ENCODE measurements at regions not wholly inside any gene's neighbourhood (a gene's known extent, or its start where the extent isn't known, plus 50 kb on each side); places are given as distances from the start of the nearest gene placed in this dataset.

DNA sequence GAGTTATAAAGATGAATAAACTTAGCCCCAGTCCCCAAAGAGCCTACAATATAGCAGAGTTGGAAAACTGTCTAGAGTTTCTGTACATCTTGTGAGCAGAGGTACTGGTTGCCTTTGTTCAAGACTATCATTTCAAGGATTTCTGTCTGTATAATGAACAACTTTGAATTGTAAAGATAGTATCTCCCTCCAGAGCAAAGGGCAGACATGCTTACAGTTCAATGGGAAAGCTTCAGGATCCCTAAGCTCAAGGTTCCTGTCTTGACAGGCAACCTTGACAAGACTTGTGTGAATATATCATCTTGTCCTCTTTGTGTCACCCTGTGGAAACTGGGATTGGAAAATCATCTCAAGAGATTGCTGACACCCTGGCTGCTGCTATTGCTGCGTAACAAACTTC lies 242.8 kb upstream of the VLDLR start:
- H3K4me3 ChIP-seq (ENCODE audit: low read length) = no peak overlapping the region

DNA sequence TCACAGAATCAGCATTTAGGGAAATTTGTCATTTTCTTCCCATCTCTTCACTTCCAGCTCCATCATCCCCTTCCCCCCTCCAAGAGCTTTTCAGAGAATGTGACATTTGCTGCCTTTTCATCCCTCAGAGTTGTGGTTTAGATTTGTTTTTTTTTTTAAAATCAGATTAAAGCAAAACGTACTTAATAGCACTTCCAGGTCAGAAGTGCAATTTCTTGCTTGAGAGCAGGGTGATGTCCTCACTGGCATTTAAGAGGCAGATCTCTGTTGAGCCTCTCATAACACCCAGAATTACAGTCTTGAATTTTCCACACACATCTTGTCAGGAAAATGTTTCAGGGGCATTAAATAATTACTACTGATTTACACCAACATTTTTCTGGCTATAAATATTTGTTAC lies 236.8 kb upstream of the VLDLR start:
- H3K4me2 ChIP-seq (ENCODE audit: low read length) = no peak overlapping the region
- no peaks in the 10 kb centered on the region for H3K4me1 ChIP-seq (ENCODE audit: low read length)
- TF ChIP-seq, protein P1, sequence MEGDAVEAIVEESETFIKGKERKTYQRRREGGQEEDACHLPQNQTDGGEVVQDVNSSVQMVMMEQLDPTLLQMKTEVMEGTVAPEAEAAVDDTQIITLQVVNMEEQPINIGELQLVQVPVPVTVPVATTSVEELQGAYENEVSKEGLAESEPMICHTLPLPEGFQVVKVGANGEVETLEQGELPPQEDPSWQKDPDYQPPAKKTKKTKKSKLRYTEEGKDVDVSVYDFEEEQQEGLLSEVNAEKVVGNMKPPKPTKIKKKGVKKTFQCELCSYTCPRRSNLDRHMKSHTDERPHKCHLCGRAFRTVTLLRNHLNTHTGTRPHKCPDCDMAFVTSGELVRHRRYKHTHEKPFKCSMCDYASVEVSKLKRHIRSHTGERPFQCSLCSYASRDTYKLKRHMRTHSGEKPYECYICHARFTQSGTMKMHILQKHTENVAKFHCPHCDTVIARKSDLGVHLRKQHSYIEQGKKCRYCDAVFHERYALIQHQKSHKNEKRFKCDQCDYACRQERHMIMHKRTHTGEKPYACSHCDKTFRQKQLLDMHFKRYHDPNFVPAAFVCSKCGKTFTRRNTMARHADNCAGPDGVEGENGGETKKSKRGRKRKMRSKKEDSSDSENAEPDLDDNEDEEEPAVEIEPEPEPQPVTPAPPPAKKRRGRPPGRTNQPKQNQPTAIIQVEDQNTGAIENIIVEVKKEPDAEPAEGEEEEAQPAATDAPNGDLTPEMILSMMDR (IDR thresholded peaks at IDR 0.05; ENCODE audit: low read depth, low read length) = no peak
- no peak for TF ChIP-seq EZH2phosphoT487 (IDR thresholded peaks at IDR 0.05; ENCODE audit: low read depth)
- H3K36me3 ChIP-seq (replicated peaks; ENCODE audit: low read depth, low read length) = no peaks in the 10 kb centered on the region
- H3K9ac ChIP-seq (ENCODE audit: low read length) = no peak overlapping the region
- no peak overlapping the region for H3K4me3 ChIP-seq (ENCODE audit: low read length)
- H3K79me2 ChIP-seq (ENCODE audit: low read length) = no peaks in the 10 kb centered on the region
- H2AFZ ChIP-seq (ENCODE audit: low read depth, low read length) = no peak overlapping the region
- 0 out of 2 replicates have a peak, but pooled peaks cover 3% of the 10 kb centered on the region for H3K27me3 ChIP-seq (ENCODE audit: low read depth, low read length)
- no peaks in the 10 kb centered on the region for H3K9me3 ChIP-seq (ENCODE audit: insufficient read depth, low read length)
- H4K20me1 ChIP-seq (ENCODE audit: insufficient read depth, low read length) = no peaks in the 10 kb centered on the region
- no peak overlapping the region for H3K27ac ChIP-seq (ENCODE audit: low read length)

More for the DNA sequence above, 242.8 kb upstream of the VLDLR start:
- Histone ChIP-seq H3K36me3 (replicated peaks; ENCODE audit: low read depth, low read length) (no peaks in the 10 kb centered on the region), H3K4me2 (ENCODE audit: low read length) (no peak overlapping the region), H3K27ac (ENCODE audit: low read length) (no peak overlapping the region), H3K79me2 (ENCODE audit: low read length) (no peaks in the 10 kb centered on the region), H3K9ac (ENCODE audit: low read length) (no peak overlapping the region), H3K27me3 (ENCODE audit: low read depth, low read length) (0 out of 2 replicates have a peak, but pooled peaks cover 3% of the 10 kb centered on the region), H2AFZ (ENCODE audit: low read depth, low read length) (no peak overlapping the region), H4K20me1 (ENCODE audit: insufficient read depth, low read length) (no peaks in the 10 kb centered on the region), H3K4me1 (ENCODE audit: low read length) (no peaks in the 10 kb centered on the region), H3K9me3 (ENCODE audit: insufficient read depth, low read length) (no peaks in the 10 kb centered on the region)
- no peak for TF ChIP-seq EZH2phosphoT487 (IDR thresholded peaks at IDR 0.05; ENCODE audit: low read depth)
- TF ChIP-seq, protein P1 (IDR thresholded peaks at IDR 0.05; ENCODE audit: low read depth, low read length) = no peak

DNA sequence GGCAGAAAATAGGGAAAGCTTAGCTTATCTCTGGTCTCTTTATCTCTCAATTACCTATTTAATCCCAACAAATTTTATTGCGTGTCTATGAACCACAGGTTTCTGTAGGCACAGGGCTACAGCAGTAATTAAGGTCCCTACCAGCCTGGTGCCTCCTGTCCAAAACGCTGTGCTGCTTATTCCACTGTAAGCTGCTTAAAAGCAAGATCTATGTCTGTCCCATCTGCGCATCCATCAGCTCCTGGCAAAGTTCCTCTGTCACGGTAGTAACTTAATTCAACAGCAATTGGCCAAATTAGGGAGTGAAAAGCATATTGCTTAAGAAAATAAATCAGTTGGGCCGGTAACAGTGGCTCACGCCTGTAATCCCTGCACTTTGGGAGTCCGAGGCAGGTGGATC lies 235.8 kb upstream of the VLDLR start:
- H3K9me3 ChIP-seq (ENCODE audit: insufficient read depth, low read length) = no peaks in the 10 kb centered on the region
- H3K9ac ChIP-seq (ENCODE audit: low read length) = no peak overlapping the region
- no peaks in the 10 kb centered on the region for H3K4me1 ChIP-seq (ENCODE audit: low read length)
- H3K27me3 ChIP-seq (ENCODE audit: low read depth, low read length) = 0 out of 2 replicates have a peak, but pooled peaks cover 3% of the 10 kb centered on the region
- H3K4me3 ChIP-seq (ENCODE audit: low read length) = no peak overlapping the region
- no peak overlapping the region for H3K4me2 ChIP-seq (ENCODE audit: low read length)
- no peak overlapping the region for H3K27ac ChIP-seq (ENCODE audit: low read length)
- no peaks in the 10 kb centered on the region for H3K36me3 ChIP-seq (replicated peaks; ENCODE audit: low read depth, low read length)
- TF ChIP-seq, protein P1 (IDR thresholded peaks at IDR 0.05; ENCODE audit: low read depth, low read length) = no peak
- TF ChIP-seq EZH2phosphoT487 (IDR thresholded peaks at IDR 0.05; ENCODE audit: low read depth) = no peak
- H4K20me1 ChIP-seq (ENCODE audit: insufficient read depth, low read length) = no peaks in the 10 kb centered on the region
- H2AFZ ChIP-seq (ENCODE audit: low read depth, low read length) = no peak overlapping the region
- H3K79me2 ChIP-seq (ENCODE audit: low read length) = no peaks in the 10 kb centered on the region

- H2AFZ ChIP-seq (ENCODE audit: low read depth, low read length) = no peak overlapping the region
- no peak for TF ChIP-seq EZH2phosphoT487 (IDR thresholded peaks at IDR 0.05; ENCODE audit: low read depth)
Measured at GRCh38 chr9:2386566-2386965, 235.0 kb upstream of the VLDLR start.

More at GRCh38 chr9:2386566-2386965, 235.0 kb upstream of the VLDLR start:
- H3K9ac ChIP-seq (ENCODE audit: low read length) = no peak overlapping the region
- H3K4me1 ChIP-seq (ENCODE audit: low read length) = no peaks in the 10 kb centered on the region
- no peaks in the 10 kb centered on the region for H4K20me1 ChIP-seq (ENCODE audit: insufficient read depth, low read length)
- no peak overlapping the region for H3K27ac ChIP-seq (ENCODE audit: low read length)
- 0 out of 2 replicates have a peak, but pooled peaks cover 2% of the 10 kb centered on the region for H3K27me3 ChIP-seq (ENCODE audit: low read depth, low read length)
- H3K4me3 ChIP-seq (ENCODE audit: low read length) = no peak overlapping the region
- no peaks in the 10 kb centered on the region for H3K9me3 ChIP-seq (ENCODE audit: insufficient read depth, low read length)
- no peaks in the 10 kb centered on the region for H3K79me2 ChIP-seq (ENCODE audit: low read length)
- H3K4me2 ChIP-seq (ENCODE audit: low read length) = no peak overlapping the region
- no peaks in the 10 kb centered on the region for H3K36me3 ChIP-seq (replicated peaks; ENCODE audit: low read depth, low read length)

Data from OCI-LY3 (cell line).